Pancreas (tissue), 10 donors: ENCODE measurements at regions not wholly inside any gene's neighbourhood (a gene's known extent, or its start where the extent isn't known, plus 50 kb on each side); places are given as distances from the start of the nearest gene placed in this dataset.

ENCODE experiments used
- ATAC-seq, 4 donors: fragments of 200-7000 bp; cut with Tn5 transposase; one replicate each; pipeline versions ENCODE4 v1.8.0 to v1.9.1; 2020; ENCODE audit warnings: mild to moderate bottlenecking in 4 of 4, moderate library complexity in 4 of 4
- DNase-seq, 6 donors: peaks; one replicate each; pipeline ENCODE4 v3.0.0-alpha.2; 2020
- FAIRE-seq: peaks from 2 replicates; lab custom pipeline; 2012; peaks lifted over from hg19 to GRCh38; lab: Jason Lieb, UNC
- H3K27ac ChIP-seq, 4 donors: fragments of 200-600 bp; sonication (generic); 1 replicate in 3 of 4; 2 replicates in 1 of 4; pipeline versions ENCODE4 v1.5.0 to v1.8.0; 2020
- H3K27me3 ChIP-seq, 4 donors: fragments of 200-600 bp; one replicate each; pipeline ENCODE4 v1.8.0; 2021
- H3K36me3 ChIP-seq, 3 donors: fragments of 200-600 bp; sonication (generic) in 1 of 3; one replicate each; pipeline versions ENCODE4 v1.5.0 to v1.8.0; 2020 to 2021
- H3K4me1 ChIP-seq, 3 donors: fragments of 200-600 bp; one replicate each; pipeline ENCODE4 v1.8.0; 2021
- H3K4me3 ChIP-seq, 4 donors: fragments of 200-600 bp; sonication (generic) in 2 of 4; one replicate each; pipeline versions ENCODE4 v1.5.0 to v1.8.0; 2020 to 2021
- H3K9me3 ChIP-seq, 4 donors: fragments of 200-600 bp; one replicate each; pipeline ENCODE4 v1.8.0; 2021
- WGBS, 2 donors: extraction: QIAGEN DNeasy Blood & Tissue Kit; methylation state at CpG; one replicate each; pipeline ENCODE4 v1.1.7; 2013; 5-methylcytosine and 5-hydroxymethylcytosine counted together
- intact Hi-C, 3 donors: fragments of 100-400 bp; cut with DNase I; formaldehyde crosslinking; loops; one replicate each; pipeline versions ENCODE4 v1.11.1 to v1.14.2; 2022
- TF ChIP-seq, protein P1 (sequence below), 4 donors: fragments of 200-600 bp; sonication (generic) in 3 of 4; IDR thresholded peaks; one replicate each; pipeline versions ENCODE4 v1.5.0 to v1.8.0; 2021; ENCODE audit warnings: antibody characterized with exemption in 4 of 4
- donor health status: healthy with polysubstance abuse.
- donor health status: DM: no; HTN: no; CAD: no; lungs with moderate emphysema.
- donor health status: DM: no; HTN: no; CAD: no.
- donor health status: control.
- donor health status: control.
- donor health status: Bipolar disorder and iron deficiency.
- donor health status: DM: yes; HTN: yes; CAD: no.
- donor health status: DM: no; HTN: no; CAD: no.
- donor health status: DM: no; HTN: no; CAD: no.
- donor health status: DM: yes; HTN: yes; CAD: no.

DNA sequence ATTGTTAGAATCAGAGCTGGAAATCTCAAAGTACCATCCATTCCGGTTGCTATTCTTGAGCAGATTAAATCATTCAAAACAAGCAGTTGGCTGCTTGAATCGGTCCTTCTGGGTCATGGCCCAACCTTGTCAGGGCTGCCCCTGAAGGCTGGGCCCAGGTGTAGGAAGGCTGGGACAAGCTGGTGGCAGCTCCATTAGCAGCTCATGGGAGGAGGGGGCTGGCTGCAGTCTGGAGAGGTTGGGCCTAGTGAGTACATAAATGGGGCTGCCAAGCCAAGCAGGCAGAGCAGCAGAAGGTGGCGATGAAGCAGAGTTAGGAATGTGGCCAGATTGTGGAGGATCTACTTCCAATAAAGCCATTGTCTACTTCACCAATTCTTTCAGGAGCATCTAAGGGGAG lies 81.4 kb downstream of the ADCYAP1 start:
- TF ChIP-seq, protein P1, sequence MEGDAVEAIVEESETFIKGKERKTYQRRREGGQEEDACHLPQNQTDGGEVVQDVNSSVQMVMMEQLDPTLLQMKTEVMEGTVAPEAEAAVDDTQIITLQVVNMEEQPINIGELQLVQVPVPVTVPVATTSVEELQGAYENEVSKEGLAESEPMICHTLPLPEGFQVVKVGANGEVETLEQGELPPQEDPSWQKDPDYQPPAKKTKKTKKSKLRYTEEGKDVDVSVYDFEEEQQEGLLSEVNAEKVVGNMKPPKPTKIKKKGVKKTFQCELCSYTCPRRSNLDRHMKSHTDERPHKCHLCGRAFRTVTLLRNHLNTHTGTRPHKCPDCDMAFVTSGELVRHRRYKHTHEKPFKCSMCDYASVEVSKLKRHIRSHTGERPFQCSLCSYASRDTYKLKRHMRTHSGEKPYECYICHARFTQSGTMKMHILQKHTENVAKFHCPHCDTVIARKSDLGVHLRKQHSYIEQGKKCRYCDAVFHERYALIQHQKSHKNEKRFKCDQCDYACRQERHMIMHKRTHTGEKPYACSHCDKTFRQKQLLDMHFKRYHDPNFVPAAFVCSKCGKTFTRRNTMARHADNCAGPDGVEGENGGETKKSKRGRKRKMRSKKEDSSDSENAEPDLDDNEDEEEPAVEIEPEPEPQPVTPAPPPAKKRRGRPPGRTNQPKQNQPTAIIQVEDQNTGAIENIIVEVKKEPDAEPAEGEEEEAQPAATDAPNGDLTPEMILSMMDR (IDR thresholded peaks at IDR 0.05), result no peak
- H3K4me1 ChIP-seq, result no peaks in the 10 kb centered on the region
- H3K9me3 ChIP-seq, result no peaks in the 10 kb centered on the region
- FAIRE-seq (no peak), ATAC-seq (no peak), DNase-seq (no peak)
- H3K27ac ChIP-seq, result no peak overlapping the region
- intact Hi-C loops, result no loop called here
- 48 to 67% methylated on average over 3 of the region's 3 CpGs for WGBS, 2 donors
- no peaks in the 10 kb centered on the region for H3K27me3 ChIP-seq
- H3K4me3 ChIP-seq, result no peak overlapping the region
- no peaks in the 10 kb centered on the region for H3K36me3 ChIP-seq

DNA sequence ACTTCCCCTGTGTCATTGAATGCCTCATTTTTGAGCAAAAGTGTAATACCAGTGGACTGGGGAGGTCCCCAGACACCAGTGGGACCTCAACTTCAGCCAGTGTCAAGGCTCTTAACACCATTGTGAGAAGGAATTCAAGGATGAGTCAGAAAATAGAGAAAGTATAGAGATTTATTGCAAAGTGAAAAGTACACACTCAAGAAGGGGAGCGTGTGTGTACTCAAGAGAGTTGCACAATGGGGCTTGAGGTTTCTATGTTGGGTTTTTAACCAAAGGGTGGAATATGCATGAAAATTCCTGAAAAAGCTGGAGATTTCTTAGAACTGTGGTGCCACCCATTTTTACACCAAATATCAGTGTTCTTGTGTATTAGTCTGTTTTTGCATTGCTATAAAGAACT lies 81.9 kb downstream of the ADCYAP1 start:
- Histone ChIP-seq H3K27me3 (no peaks in the 10 kb centered on the region), H3K4me1 (no peaks in the 10 kb centered on the region), H3K27ac (no peak overlapping the region), H3K9me3 (no peaks in the 10 kb centered on the region), H3K4me3 (no peak overlapping the region), H3K36me3 (no peaks in the 10 kb centered on the region)
- ATAC-seq (no peak), DNase-seq (no peak), FAIRE-seq (no peak)
- 89 to 97% methylated on average over 1 of the region's 1 CpG for WGBS, 2 donors
- TF ChIP-seq, protein P1 (IDR thresholded peaks at IDR 0.05), result no peak
- intact Hi-C loops, result no loop called here

DNA sequence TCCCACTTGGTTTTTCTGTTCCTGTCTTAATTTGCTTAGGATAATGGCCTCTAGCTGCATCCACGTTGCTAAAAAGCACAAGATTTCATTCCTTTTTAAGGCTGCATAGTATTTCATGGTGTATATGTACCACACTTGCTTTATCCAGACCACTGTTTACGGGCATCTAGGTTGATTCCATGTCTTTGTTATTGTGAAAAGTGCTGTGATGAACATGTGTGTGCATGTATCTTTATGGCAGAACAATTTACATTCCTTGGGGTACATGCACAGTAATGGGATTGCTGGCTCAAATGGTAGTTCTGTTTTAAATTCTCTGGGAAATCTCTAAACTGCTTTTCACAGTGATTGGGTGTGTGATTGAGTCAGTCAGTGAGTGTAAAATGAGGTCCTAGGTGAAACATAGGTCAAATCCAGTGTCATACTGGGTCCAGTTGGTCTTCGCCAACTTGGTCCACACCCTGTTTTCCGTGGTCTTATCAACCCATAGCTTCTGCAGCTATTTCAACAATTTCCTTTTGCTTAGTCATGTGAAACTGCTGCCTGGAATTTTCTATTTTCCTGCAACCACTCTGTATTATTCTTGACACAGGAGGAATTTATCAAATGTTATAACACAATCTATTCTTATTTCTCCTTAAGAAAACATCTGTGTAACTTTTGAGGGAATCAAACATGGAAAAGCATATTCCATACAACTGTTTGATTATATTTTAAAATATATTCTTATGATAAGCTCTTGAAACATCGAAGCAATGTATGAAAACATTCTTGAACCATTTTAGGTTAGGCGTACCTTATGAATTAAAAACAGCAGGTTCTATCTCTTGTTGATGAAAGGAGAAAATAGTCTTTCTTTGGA lies 82.9 kb downstream of the ADCYAP1 start:
- ATAC-seq (no peak), DNase-seq (no peak)
- H3K4me1 ChIP-seq, result no peaks in the 10 kb centered on the region

DNA sequence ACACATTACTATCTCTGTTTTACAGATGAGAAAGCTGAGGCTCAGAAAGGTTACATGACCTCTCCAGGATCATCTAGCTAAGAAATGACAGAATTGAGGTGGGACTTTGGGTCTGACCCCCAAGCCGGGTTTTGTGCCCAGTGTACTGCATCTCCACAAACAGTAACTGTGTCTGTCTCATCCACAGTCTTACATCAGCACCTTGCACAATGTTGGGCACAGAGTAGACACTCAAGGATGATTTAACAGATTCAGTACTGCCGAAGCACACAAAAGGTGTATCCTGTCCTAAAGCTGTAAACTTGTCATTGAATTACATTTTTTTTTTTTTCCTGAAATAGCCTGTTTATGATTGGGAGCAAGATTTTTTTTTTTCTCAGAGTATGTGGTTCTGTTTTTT lies 84.8 kb downstream of the ADCYAP1 start:
- TF ChIP-seq, protein P1 (IDR thresholded peaks at IDR 0.05), result no peak
- Histone ChIP-seq H3K27me3 (no peaks in the 10 kb centered on the region), H3K4me1 (no peaks in the 10 kb centered on the region), H3K27ac (no peak overlapping the region), H3K4me3 (no peak overlapping the region), H3K36me3 (no peaks in the 10 kb centered on the region), H3K9me3 (no peaks in the 10 kb centered on the region)
- ATAC-seq (no peak), FAIRE-seq (no peak), DNase-seq (no peak)
- 43 to 61% methylated on average over 2 of the region's 2 CpGs for WGBS, 2 donors
- intact Hi-C loops, result no loop called here

More for the DNA sequence above, 82.9 kb downstream of the ADCYAP1 start:
- FAIRE-seq, result no peak
- Histone ChIP-seq H3K4me3 (no peak overlapping the region), H3K36me3 (no peaks in the 10 kb centered on the region), H3K27me3 (no peaks in the 10 kb centered on the region), H3K27ac (no peak overlapping the region), H3K9me3 (no peaks in the 10 kb centered on the region)
- TF ChIP-seq, protein P1 (IDR thresholded peaks at IDR 0.05), result no peak
- intact Hi-C loops, result no loop called here
- WGBS, 2 donors, result 59 to 60% methylated on average over 6 of the region's 6 CpGs

DNA sequence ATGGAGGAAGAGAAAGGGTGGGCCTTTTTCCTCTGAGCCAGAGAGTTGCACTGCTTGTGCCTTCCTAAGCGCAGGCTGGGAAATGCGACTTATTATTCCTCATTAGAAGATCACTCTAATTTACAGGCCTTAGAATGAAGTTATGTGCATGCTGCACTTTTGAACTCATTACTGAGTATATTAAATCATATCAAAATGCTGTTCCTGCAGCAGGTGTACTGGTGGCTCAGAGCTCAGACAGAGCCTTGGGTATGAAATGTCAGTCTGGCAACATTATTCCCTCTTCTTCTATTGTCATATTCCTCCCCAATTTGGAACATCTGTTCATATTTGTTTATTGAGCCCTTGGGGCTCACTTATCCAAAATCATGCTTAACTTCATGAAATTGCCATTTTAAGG lies 85.5 kb downstream of the ADCYAP1 start:
- Histone ChIP-seq H3K4me3 (no peak overlapping the region), H3K27me3 (no peaks in the 10 kb centered on the region), H3K4me1 (no peaks in the 10 kb centered on the region), H3K36me3 (no peaks in the 10 kb centered on the region), H3K27ac (no peak overlapping the region), H3K9me3 (no peaks in the 10 kb centered on the region)
- TF ChIP-seq, protein P1 (IDR thresholded peaks at IDR 0.05), result no peak
- WGBS, 2 donors, result 80 to 84% methylated on average over 2 of the region's 2 CpGs
- intact Hi-C loops, result no loop called here
- ATAC-seq (no peak), FAIRE-seq (no peak), DNase-seq (no peak)
